ENCODE measurements at regions not wholly inside any gene's neighbourhood (a gene's known extent, or its start where the extent isn't known, plus 50 kb on each side); places are given as distances from the start of the nearest gene placed in this dataset.

- H3K4me3 ChIP-seq (ENCODE audit: low read depth, low read length): no peak overlapping the region
- TF ChIP-seq CTCF (conservative IDR thresholded peaks at IDR 0.05; ENCODE audit: low read depth, low read length): no peak
- DNase-seq (ENCODE audit: low read depth): no peak
These were observed 517.2 kb downstream of the SHQ1 start for GRCh38 chr3:72331076-72331475.

GRCh38 chr3:72329354-72329753, 518.9 kb downstream of the SHQ1 start:
- TF ChIP-seq CTCF (conservative IDR thresholded peaks at IDR 0.05; ENCODE audit: low read depth, low read length): no peak
- no peak for DNase-seq (ENCODE audit: low read depth)
- no peak overlapping the region for H3K4me3 ChIP-seq (ENCODE audit: low read depth, low read length)

GRCh38 chr3:72328755-72329277, 519.4 kb downstream of the SHQ1 start:
- no peak for TF ChIP-seq CTCF (conservative IDR thresholded peaks at IDR 0.05; ENCODE audit: low read depth, low read length)
- no peak for DNase-seq (ENCODE audit: low read depth)
- H3K4me3 ChIP-seq (ENCODE audit: low read depth, low read length): no peak overlapping the region

- TF ChIP-seq CTCF (conservative IDR thresholded peaks at IDR 0.05; ENCODE audit: low read depth, low read length): no peak
These were observed 521.2 kb downstream of the SHQ1 start for GRCh38 chr3:72327008-72327407.

GRCh38 chr3:72324253-72324811, 523.9 kb downstream of the SHQ1 start:
- DNase-seq (ENCODE audit: low read depth): no peak
- no peak for TF ChIP-seq CTCF (conservative IDR thresholded peaks at IDR 0.05; ENCODE audit: low read depth, low read length)
- H3K4me3 ChIP-seq (ENCODE audit: low read depth, low read length): no peak overlapping the region

More at GRCh38 chr3:72327008-72327407, 521.2 kb downstream of the SHQ1 start:
- no peak overlapping the region for H3K4me3 ChIP-seq (ENCODE audit: low read depth, low read length)
- DNase-seq (ENCODE audit: low read depth): no peak

- no peak for TF ChIP-seq CTCF (conservative IDR thresholded peaks at IDR 0.05; ENCODE audit: low read depth, low read length)
- no peak for DNase-seq (ENCODE audit: low read depth)
These were observed 524.5 kb downstream of the SHQ1 start for GRCh38 chr3:72323773-72324172.

GRCh38 chr3:72322264-72322976, 525.8 kb downstream of the SHQ1 start:
- H3K4me3 ChIP-seq (ENCODE audit: low read depth, low read length): no peak overlapping the region
- DNase-seq (ENCODE audit: low read depth): no peak
- TF ChIP-seq CTCF (conservative IDR thresholded peaks at IDR 0.05; ENCODE audit: low read depth, low read length): no peak

More at GRCh38 chr3:72323773-72324172, 524.5 kb downstream of the SHQ1 start:
- H3K4me3 ChIP-seq (ENCODE audit: low read depth, low read length): no peak overlapping the region

Data from choroid plexus epithelial cell (primary cell).